Glomerular endothelial cell (primary cell): ENCODE measurements at regions not wholly inside any gene's neighbourhood (a gene's known extent, or its start where the extent isn't known, plus 50 kb on each side); places are given as distances from the start of the nearest gene placed in this dataset.

ENCODE experiments used
- DNase-seq: peaks from one replicate; pipeline ENCODE4 v3.0.0-alpha.2; 2011; ENCODE audit warnings: low read depth, low spot score; ENCODE audit errors: extremely low read depth

DNA sequence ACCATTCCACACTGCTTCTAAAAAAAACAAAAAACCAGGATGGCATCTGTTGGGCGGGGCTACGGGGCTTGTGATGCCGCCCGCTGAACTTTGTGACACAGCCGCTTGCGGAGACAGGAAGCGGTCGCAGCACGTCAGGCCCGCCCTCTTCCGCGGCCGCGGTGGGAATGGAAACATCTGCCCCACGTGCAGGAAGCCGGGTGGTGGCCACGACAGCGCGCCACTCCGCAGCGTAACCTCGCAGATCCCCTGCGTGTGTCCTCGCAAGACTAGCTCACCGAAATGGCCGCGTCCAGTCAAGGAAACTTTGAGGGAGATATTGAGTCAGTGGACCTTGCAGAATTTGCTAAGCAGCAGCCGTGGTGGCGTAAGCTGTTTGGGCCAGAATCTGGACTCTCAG, 168.5 kb downstream of the SUCLG1 start:
- DNase-seq, result no peak

GRCh38 chr2:84288293-84288692, 170.8 kb downstream of the SUCLG1 start:
- DNase-seq, result no peak

GRCh38 chr2:84286878-84287277, 172.2 kb downstream of the SUCLG1 start:
- DNase-seq, result no peak

GRCh38 chr2:84285056-84285747, 173.9 kb downstream of the SUCLG1 start:
- DNase-seq, result no peak

- no peak for DNase-seq
These were observed 175.6 kb downstream of the SUCLG1 start for GRCh38 chr2:84283506-84283905.

GRCh38 chr2:84281510-84281909, 177.6 kb downstream of the SUCLG1 start:
- no peak for DNase-seq

DNA sequence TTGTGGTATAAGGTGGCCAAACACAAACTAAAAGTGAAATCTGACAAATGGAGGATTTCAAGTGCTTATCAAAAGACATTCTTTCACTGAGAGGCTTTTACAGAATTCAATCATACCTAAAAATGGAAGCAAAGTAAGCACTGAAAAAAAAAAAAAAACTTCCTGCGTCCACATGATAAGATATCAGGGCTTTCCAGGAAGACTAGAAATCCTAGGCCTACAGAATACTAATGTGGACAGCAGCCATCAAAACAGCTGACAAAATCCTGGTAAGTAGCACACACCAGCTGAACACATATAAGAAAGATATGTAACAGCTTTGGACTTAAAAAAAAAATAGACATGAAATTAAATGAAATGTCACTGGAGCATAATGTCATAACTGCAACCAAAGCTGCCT, 178.2 kb downstream of the SUCLG1 start:
- DNase-seq, result no peak

GRCh38 chr2:84278386-84278785, 180.7 kb downstream of the SUCLG1 start:
- DNase-seq, result no peak

DNA sequence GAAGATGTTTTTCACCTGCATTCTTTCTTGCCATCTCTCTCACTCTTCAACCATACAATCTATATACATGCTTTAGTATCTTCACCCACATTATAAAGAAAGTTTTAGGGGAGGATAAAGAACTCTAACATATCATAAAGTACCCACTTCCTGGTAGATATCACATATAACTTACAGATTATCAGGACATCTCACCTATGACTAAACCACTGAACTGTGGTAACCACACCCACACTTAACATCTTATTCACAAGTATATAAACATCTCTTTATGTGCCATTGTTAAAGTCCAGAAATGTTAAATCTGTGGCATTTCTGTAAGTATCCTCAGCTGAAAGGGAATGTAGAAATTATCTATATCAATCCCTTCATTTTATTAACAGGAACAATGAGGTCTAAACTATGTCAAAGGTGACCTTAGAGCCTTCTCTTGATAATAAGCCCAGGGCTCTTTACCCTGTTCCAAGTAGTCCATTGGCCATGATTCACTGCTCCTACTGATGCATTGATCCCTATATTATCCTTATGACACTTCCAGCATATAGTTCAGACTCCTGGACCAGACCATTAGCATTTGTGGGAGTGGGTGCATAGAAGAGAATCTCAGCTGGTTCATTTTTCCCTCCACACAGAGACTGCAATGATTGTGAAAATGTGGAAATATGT, 182.4 kb downstream of the SUCLG1 start:
- DNase-seq, result no peak

DNA sequence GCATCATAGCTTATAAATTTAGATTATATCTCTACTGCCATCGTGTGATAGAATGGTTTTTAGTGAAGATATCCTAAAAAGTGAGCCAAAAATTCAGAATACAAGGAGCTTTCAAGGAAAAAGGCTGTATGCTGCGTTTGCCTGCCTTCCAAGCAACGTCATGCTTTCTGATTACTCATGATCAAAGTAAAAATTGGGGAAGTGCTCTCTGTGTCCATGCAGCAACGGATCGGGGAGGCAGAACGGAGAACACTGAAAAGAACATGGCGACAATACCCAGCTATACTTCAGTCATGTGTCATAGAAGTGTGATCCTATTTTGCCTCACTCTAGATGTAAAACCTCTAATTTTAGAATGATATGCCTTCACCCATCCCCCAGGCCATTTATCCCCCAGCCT, 185.7 kb downstream of the SUCLG1 start:
- no peak for DNase-seq

GRCh38 chr2:84271977-84272376, 187.1 kb downstream of the SUCLG1 start:
- DNase-seq, result no peak

- DNase-seq, result no peak
These were observed 201.2 kb downstream of the SUCLG1 start for GRCh38 chr2:84257831-84258230.

DNA sequence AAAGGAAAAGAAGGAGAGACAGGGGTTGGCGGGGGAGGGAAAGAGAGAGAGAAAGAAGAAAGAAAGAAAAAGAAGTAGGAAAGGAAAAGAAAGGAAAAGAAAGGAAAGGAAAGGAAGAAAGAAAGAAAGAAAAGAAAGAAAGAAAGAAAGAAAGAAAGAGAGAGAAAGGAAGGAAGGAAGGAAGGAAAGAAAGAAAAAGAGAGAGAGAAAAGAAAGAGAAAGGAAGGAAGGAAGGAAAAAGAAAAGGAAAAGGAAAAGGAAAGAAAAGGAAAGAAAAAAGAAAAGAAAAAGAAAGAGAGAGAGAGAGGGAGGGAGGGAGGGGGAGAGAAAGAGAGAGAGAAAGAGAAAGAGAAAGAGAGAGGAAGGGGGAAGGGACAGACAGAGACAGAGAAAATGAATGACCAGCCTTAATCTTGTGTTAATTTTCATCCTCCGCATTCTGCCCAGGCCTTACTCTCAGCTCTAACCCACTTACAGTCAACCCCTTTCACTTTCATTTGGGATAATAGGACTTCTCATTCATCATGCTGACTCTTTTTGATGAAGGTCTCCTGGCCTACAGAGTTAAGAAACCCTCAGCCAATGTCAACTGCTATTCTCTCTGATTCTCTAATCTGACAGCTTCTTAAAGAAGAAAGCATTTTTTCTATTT, 207.3 kb downstream of the SUCLG1 start:
- no peak for DNase-seq

DNA sequence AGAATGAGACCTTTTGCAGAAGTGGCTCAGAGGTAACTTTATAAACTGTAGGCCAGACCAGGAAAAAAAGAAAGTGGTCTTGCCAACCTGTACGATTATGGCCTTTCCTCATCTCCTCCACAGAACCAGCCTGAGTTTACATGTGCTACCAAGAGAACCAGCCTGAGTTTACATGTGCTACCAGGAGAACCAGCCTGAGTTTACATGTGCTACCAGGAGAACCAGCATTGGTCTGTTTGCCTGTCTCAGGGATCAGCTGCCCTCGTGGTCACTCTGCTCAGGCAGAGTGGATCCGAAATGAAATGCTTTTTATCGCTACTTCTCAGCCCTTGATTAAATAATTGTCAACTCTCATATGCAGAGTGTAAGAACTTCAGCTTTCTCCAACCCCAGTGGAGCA, 209.9 kb downstream of the SUCLG1 start:
- DNase-seq, result no peak

- no peak for DNase-seq
These were observed 211.5 kb downstream of the SUCLG1 start for GRCh38 chr2:84247532-84247931.

GRCh38 chr2:84243788-84244733, 215.0 kb downstream of the SUCLG1 start:
- no peak for DNase-seq

GRCh38 chr2:84238907-84239306, 220.2 kb downstream of the SUCLG1 start:
- no peak for DNase-seq

- DNase-seq, result no peak
These were observed 222.8 kb downstream of the SUCLG1 start for GRCh38 chr2:84236288-84236687.

DNA sequence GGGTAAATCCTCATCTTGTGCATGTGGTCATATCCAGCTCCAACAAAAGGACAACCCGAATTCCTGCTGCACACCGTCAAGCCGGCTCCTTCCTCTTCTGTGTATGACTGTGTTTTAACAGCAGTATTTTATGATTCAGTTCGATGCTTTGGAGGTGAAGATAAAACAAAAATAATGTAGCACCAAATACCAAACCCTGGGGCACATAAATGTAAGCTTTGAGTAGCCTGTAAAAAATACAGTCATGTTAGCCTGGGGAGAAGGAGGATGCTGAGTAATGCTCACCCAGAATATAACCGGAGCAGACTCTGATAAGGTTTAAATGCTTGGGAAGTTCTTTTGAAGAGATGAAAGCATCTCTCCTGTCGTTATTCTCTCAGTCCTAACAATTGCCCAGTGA, 225.0 kb downstream of the SUCLG1 start:
- DNase-seq, result no peak

GRCh38 chr2:84231478-84231877, 227.6 kb downstream of the SUCLG1 start:
- no peak for DNase-seq

DNA sequence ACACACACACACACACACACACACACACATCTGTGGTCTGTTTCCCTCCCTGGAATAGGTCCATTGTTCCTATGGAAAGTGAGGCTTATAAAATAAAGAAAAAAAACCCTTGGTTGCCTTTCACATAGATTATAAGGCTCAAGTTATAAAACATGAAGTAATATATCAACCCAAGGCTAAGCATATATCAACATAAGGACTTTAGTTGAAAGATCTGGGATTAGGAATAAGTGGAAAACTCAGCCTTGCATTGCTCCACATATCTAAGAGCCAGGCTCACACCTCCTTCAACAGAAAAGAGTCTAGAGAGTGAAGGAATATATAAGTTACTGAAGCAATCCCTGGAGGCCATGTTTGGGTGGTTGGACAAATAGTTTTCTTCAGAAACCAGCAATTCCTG, 235.0 kb downstream of the SUCLG1 start:
- DNase-seq, result no peak
